HAP-1 (cell line): ENCODE measurements at regions not wholly inside any gene's neighbourhood (a gene's known extent, or its start where the extent isn't known, plus 50 kb on each side); places are given as distances from the start of the nearest gene placed in this dataset.

ENCODE experiments used
- DNase-seq, 2 experiments: peaks; one replicate each; pipeline ENCODE4 v3.0.0-alpha.2; 2016 to 2020; ENCODE audit warnings: low spot score in 2 of 2
- H3K27me3 ChIP-seq: fragments of 250-450 bp; sonication (Bioruptor Pico); 2 replicates; pipeline ENCODE4 v1.5.1; 2020; ENCODE audit warnings: low read depth, mild to moderate bottlenecking, moderate library complexity
- H3K36me3 ChIP-seq: fragments of 250-450 bp; sonication (Bioruptor Pico); replicated peaks from 2 replicates; pipeline ENCODE4 v1.5.1; 2020; ENCODE audit warnings: mild to moderate bottlenecking
- H3K4me1 ChIP-seq: fragments of 250-450 bp; sonication (Bioruptor Pico); 2 replicates; pipeline ENCODE4 v1.5.1; 2020; ENCODE audit warnings: mild to moderate bottlenecking
- H3K4me3 ChIP-seq: fragments of 250-450 bp; sonication (Bioruptor Pico); 2 replicates; pipeline ENCODE4 v1.5.1; 2020; ENCODE audit warnings: mild to moderate bottlenecking, moderate library complexity
- H3K9me3 ChIP-seq: fragments of 250-450 bp; sonication (Bioruptor Pico); 2 replicates; pipeline ENCODE4 v1.5.1; 2020; ENCODE audit warnings: mild to moderate bottlenecking, moderate library complexity
- in situ Hi-C: fragments of 300-500 bp; cut with MboI; formaldehyde crosslinking; loops from 3 replicates; pipeline ENCODE4 v1.14.3; 2020; ENCODE audit warnings: low sequenced_read_pairs, inconsistent platforms, mixed read lengths

DNA sequence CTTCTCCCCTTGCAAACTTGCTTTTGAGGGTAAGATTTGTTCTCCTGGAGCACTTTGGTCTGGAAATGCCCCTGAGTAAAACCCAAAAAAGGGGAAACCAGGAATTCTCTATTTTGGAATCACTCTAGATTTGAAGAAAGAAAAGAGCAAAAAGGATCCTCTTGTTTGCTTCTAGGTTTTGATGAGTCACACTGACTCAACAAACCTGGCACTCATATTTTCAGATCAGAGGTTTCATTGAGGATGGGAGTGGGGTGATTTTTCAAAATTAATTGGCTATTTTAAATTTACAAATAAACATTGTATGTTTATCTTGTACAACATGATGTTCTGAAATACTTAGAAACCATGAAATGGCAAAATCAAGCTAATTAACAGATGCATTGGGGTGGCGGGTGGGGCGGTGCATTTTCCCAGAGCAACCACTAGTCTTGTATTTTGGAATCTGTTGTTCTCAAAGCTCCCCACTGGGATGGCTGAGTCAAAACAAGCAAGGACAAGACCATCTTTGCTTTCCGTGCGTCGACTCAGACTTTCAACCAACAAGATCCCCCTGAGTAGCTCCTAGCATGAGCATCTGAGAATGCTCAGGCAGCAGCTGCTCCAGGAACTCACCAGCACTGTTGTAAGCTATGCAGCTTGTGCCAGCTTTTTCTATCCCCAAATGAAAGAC lies 451.4 kb downstream of the WDR72 start:
- Histone ChIP-seq H3K9me3 (no peaks in the 10 kb centered on the region), H3K27me3 (no peaks in the 10 kb centered on the region), H3K36me3 (no peaks in the 10 kb centered on the region), H3K4me1 (no peaks in the 10 kb centered on the region), H3K4me3 (no peak overlapping the region)
- DNase-seq = no peak
- in situ Hi-C loops = no loop called here

DNA sequence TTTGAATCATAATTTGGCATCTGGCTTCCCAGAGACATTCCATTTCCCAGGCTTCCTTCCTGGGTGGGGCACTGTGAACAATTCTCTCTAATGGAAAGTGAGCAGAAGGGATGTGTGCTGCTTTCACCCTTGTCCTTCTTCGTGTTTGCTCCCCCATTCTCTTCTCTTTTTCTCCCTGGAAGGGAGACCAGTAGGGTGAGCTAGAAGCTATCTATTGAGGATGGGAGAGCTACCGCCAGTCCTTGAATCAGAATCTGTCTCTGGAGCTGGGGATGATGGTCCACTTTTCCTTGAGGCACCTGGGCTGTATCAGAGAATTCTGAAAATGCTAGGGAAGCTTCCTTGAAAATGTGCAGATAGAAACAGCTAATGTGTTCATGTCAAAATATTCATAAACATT lies 453.9 kb downstream of the WDR72 start:
- Histone ChIP-seq H3K36me3 (no peaks in the 10 kb centered on the region), H3K9me3 (no peaks in the 10 kb centered on the region), H3K27me3 (no peaks in the 10 kb centered on the region), H3K4me3 (no peak overlapping the region), H3K4me1 (no peaks in the 10 kb centered on the region)
- in situ Hi-C loops = no loop called here
- DNase-seq = no peak

- H3K36me3 ChIP-seq = no peaks in the 10 kb centered on the region
- H3K4me3 ChIP-seq = no peak overlapping the region
- no peaks in the 10 kb centered on the region for H3K27me3 ChIP-seq
Measured at GRCh38 chr15:53305101-53305500, 454.4 kb downstream of the WDR72 start.

DNA sequence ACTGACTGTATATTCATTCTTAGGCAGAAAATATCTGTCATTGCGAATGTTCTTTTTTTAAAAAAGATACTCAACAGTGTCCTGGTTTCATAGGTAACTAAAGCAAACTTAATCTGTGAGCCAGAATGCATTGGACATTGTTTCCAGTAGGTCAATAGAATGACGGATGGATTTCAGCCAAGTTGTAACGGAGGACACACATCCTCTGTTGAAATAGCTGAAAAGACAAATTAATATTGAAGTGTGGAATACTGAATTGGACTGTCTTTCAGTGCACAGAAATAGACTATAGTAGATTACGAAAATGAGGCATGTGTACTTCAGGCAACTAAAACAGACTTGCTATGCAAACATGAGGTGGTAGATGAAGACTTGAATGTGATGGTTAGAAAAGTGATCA lies 461.6 kb downstream of the WDR72 start:
- in situ Hi-C loops = no loop called here
- no peak for DNase-seq
- H3K27me3 ChIP-seq = no peaks in the 10 kb centered on the region

More at GRCh38 chr15:53305101-53305500, 454.4 kb downstream of the WDR72 start:
- DNase-seq = no peak
- Histone ChIP-seq H3K4me1 (no peaks in the 10 kb centered on the region), H3K9me3 (no peaks in the 10 kb centered on the region)
- in situ Hi-C loops = no loop called here

DNA sequence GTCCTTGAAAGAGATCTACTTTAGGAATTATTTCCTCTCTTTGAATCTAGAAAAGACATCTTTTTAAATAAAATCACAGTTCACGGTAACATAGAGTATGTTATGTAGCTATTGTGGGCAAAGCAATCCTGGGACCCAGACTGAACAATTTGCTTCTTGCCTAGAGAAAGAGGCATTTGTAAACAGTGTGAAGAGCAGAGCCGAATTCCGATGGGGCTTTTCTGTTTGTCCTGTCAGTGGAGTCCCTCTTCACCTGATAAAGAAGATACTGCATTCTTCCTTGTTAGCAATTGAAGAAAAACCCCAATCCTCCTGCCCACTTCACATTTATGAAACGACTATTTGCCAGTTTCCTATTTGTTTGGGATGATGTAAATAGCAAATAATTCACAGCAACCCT lies 462.9 kb downstream of the WDR72 start:
- in situ Hi-C loops = no loop called here
- Histone ChIP-seq H3K4me3 (no peak overlapping the region), H3K4me1 (no peaks in the 10 kb centered on the region), H3K9me3 (no peaks in the 10 kb centered on the region), H3K27me3 (no peaks in the 10 kb centered on the region), H3K36me3 (no peaks in the 10 kb centered on the region)
- no peak for DNase-seq

More for the DNA sequence above, 461.6 kb downstream of the WDR72 start:
- Histone ChIP-seq H3K9me3 (no peaks in the 10 kb centered on the region), H3K4me3 (no peak overlapping the region), H3K4me1 (no peaks in the 10 kb centered on the region), H3K36me3 (no peaks in the 10 kb centered on the region)

GRCh38 chr15:53295574-53295973 lies 463.9 kb downstream of the WDR72 start:
- no peak for DNase-seq
- Histone ChIP-seq H3K4me1 (no peaks in the 10 kb centered on the region), H3K36me3 (no peaks in the 10 kb centered on the region), H3K4me3 (no peak overlapping the region), H3K27me3 (no peaks in the 10 kb centered on the region), H3K9me3 (no peaks in the 10 kb centered on the region)
- in situ Hi-C loops = no loop called here

- DNase-seq = no peak
- in situ Hi-C loops = no loop called here
- no peaks in the 10 kb centered on the region for H3K36me3 ChIP-seq
- no peak overlapping the region for H3K4me3 ChIP-seq
- no peaks in the 10 kb centered on the region for H3K27me3 ChIP-seq
- H3K9me3 ChIP-seq = no peaks in the 10 kb centered on the region
- H3K4me1 ChIP-seq = no peaks in the 10 kb centered on the region
Measured at GRCh38 chr15:53288542-53288941, 470.9 kb downstream of the WDR72 start.

DNA sequence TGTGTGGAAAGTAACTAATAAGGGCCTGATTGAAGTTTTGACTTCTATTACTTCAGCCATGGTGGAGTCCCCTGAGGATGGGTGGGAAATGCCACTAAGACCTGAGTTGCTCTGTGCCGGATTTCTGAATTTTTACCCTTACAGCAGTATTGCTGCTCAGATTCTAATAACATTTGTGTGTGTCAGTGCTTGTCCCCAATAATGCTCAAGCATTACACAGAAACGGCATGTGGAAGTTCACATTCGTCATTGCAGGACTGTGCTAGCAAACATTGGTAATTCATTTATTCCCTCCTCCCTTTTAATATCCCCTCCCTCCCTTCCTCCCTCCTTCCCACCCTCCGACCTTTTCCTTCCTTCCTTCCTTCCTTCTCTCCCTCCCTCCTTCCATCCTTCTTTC lies 484.5 kb upstream of the ONECUT1 start:
- Histone ChIP-seq H3K36me3 (no peaks in the 10 kb centered on the region), H3K9me3 (no peaks in the 10 kb centered on the region), H3K4me1 (no peaks in the 10 kb centered on the region), H3K27me3 (no peaks in the 10 kb centered on the region; the same call in 1 of the 2 replicates), H3K4me3 (no peak overlapping the region)
- in situ Hi-C loops = no loop called here
- DNase-seq = no peak

GRCh38 chr15:53272116-53272515 lies 482.0 kb upstream of the ONECUT1 start:
- H3K4me3 ChIP-seq = no peak overlapping the region
- no peaks in the 10 kb centered on the region for H3K4me1 ChIP-seq
- no peak for DNase-seq
- in situ Hi-C loops = no loop called here
- H3K9me3 ChIP-seq = no peaks in the 10 kb centered on the region
- H3K36me3 ChIP-seq = no peaks in the 10 kb centered on the region
- H3K27me3 ChIP-seq = no peaks in the 10 kb centered on the region; the same call in 1 of the 2 replicates

DNA sequence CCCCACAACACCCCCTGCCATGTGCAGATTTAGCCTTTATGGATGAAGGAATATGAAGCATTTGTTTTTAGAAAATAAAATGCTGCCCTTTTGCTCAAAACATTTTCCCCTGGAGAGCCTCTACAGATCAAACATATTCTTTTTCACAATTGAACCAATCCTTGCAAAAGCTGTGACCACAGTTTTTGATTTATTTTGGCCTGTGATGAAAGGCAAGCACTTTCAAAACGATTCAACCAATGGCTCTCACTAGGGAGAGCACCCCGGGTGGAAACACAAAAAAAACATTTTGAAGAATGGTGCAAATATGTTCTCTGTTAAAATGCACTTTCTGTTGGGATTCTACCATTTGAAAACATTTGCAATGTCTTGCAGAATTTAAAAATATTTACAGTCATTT lies 476.0 kb upstream of the ONECUT1 start:
- Histone ChIP-seq H3K4me3 (no peak overlapping the region), H3K4me1 (no peaks in the 10 kb centered on the region), H3K9me3 (no peaks in the 10 kb centered on the region), H3K27me3 (no peaks in the 10 kb centered on the region), H3K36me3 (no peaks in the 10 kb centered on the region)
- in situ Hi-C loops = no loop called here
- no peak for DNase-seq

- H3K36me3 ChIP-seq = no peaks in the 10 kb centered on the region
- no peaks in the 10 kb centered on the region for H3K4me1 ChIP-seq
- in situ Hi-C loops = no loop called here
- no peak overlapping the region for H3K4me3 ChIP-seq
- no peaks in the 10 kb centered on the region for H3K9me3 ChIP-seq
- DNase-seq = no peak
- H3K27me3 ChIP-seq = no peaks in the 10 kb centered on the region
Measured at GRCh38 chr15:53260647-53261046, 470.5 kb upstream of the ONECUT1 start.

DNA sequence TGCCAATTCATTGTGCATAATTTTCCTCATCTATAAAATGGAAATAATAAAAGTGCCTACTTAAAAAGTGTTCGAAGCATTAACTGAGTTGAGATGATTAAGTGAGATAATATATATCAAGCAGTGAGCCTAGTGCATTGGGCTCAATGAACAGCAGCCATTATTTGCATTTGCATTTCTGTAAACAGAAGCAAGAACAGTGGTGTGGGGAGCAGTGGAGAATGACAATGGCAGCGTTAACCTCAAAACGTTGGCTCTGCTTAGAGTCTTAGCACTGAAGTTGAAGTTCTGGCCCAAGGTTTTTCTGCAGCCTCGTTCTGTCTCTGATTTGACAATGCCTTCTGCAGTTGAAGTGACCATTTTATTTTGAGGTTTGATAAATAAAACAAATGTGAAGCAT lies 466.3 kb upstream of the ONECUT1 start:
- in situ Hi-C loops = no loop called here
- H3K36me3 ChIP-seq = no peaks in the 10 kb centered on the region
- H3K9me3 ChIP-seq = no peaks in the 10 kb centered on the region
- no peaks in the 10 kb centered on the region for H3K27me3 ChIP-seq
- no peaks in the 10 kb centered on the region for H3K4me1 ChIP-seq
- no peak overlapping the region for H3K4me3 ChIP-seq
- no peak for DNase-seq

DNA sequence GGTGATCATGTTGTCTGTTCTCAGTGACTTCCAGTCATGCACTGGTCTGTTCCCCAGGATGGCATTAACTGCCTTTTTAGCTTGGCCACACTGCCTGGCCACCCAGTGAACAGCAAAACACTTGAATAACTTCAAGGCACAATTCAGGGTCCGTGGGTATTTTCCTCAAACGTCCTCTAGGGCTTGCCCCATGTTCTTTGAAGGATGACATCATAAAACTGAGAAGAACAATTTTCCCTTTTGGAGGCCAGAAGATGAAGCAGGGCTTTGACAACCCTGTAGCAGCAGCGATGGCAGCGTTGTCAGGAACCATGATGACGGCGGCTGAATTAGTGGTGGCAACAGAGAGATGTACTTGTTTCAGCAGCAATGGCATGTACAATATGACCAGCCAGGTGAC lies 465.9 kb upstream of the ONECUT1 start:
- in situ Hi-C loops = no loop called here

DNA sequence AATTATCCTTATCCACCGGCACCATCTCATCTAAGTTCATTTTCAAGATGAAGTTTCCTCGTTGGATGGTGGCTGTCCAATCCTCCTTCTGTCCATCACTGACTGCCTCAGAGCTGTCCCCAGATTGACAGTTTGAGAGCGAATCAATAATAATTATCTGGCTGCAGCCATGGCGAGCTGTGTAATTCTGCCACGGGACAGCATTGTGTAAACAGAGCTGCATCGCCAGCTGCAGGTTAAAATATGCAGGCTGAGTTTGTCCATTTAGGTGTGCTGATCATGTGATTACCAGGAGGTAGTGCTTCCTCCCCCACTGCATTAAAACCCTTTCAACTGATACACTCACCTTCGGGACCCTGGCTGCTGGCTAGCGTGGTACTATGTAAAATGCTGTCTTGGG lies 461.9 kb upstream of the ONECUT1 start:
- Histone ChIP-seq H3K27me3 (no peaks in the 10 kb centered on the region), H3K36me3 (no peaks in the 10 kb centered on the region), H3K4me3 (no peak overlapping the region), H3K4me1 (no peaks in the 10 kb centered on the region), H3K9me3 (no peaks in the 10 kb centered on the region)
- no peak for DNase-seq
- in situ Hi-C loops = no loop called here

More for the DNA sequence above, 465.9 kb upstream of the ONECUT1 start:
- no peak for DNase-seq
- H3K4me1 ChIP-seq = no peaks in the 10 kb centered on the region
- H3K36me3 ChIP-seq = no peaks in the 10 kb centered on the region
- H3K27me3 ChIP-seq = no peaks in the 10 kb centered on the region
- no peaks in the 10 kb centered on the region for H3K9me3 ChIP-seq
- no peak overlapping the region for H3K4me3 ChIP-seq

GRCh38 chr15:53251523-53251922 lies 461.4 kb upstream of the ONECUT1 start:
- no peaks in the 10 kb centered on the region for H3K36me3 ChIP-seq
- H3K4me1 ChIP-seq = no peaks in the 10 kb centered on the region
- no peak for DNase-seq
- H3K9me3 ChIP-seq = no peaks in the 10 kb centered on the region
- H3K4me3 ChIP-seq = no peak overlapping the region
- H3K27me3 ChIP-seq = no peaks in the 10 kb centered on the region
- in situ Hi-C loops = no loop called here
